HepG2 (cell line): ENCODE measurements at regions not wholly inside any gene's neighbourhood (a gene's known extent, or its start where the extent isn't known, plus 50 kb on each side); places are given as distances from the start of the nearest gene placed in this dataset.

Experiments used
- ATAC-seq: fragments of 200-7000 bp; cut with Tn5 transposase; 3 replicates; pipeline ENCODE4 v1.9.1; 2020; ENCODE audit warnings: mild to moderate bottlenecking, moderate library complexity
- BruUV-seq: library from RNA; stranded (reverse); fragments of 400-500 nt; replicated peaks from 2 replicates; lab custom pipeline; 2021; lab: Mats Ljungman, UMichigan
- CTCF ChIA-PET: fragments of 300-600 bp; formaldehyde crosslinking; extraction: SDS; loops from one replicate; lab custom pipeline; 2021; ENCODE audit warnings: low total read pairs, inconsistent platforms, low intra/inter-chr PET ratio; lab: Yijun Ruan, JAX
- POLR2A ChIA-PET: fragments of 350-600 bp; sonication (Branson Sonifier 250); formaldehyde crosslinking; loops from one replicate; lab custom pipeline; 2020; ENCODE audit warnings: antibody characterized with exemption, inconsistent platforms; lab: Yijun Ruan, JAX
- DNase-seq: peaks from one replicate; pipeline ENCODE4 v3.0.0-alpha.2; 2015; ENCODE audit warnings: low spot score
- FAIRE-seq: peaks from 3 replicates; lab custom pipeline; 2011; peaks lifted over from hg19 to GRCh38; lab: Jason Lieb, UNC
- H2AFZ ChIP-seq: one replicate; pipeline ENCODE4 v1.6.1; 2011; ENCODE audit warnings: low read length, inconsistent platforms
- H3K27ac ChIP-seq: fragments of 300-600 bp; 3 replicates; pipeline ENCODE4 v1.8.0; 2011; ENCODE audit warnings: mixed run types, mild to moderate bottlenecking, mixed read lengths, low read length, inconsistent platforms; ENCODE audit not compliant: insufficient read depth; ENCODE audit errors: extremely low read length
- H3K27me3 ChIP-seq, 2 experiments: fragments of 200-600 bp in 1 of 2; 2 replicates in 1 of 2; 3 replicates in 1 of 2; pipeline versions ENCODE4 v1.6.0 to v1.8.0; 2011; ENCODE audit warnings: low read length in 2 of 2, mild to moderate bottlenecking in 2 of 2, moderate library complexity in 2 of 2, inconsistent platforms in 1 of 2; ENCODE audit not compliant: insufficient read depth in 2 of 2, control insufficient read depth in 1 of 2
- H3K36me3 ChIP-seq, 2 experiments: fragments of 200-600 bp in 1 of 2; replicated peaks in 1 of 2; 2 replicates in 1 of 2; 3 replicates in 1 of 2; pipeline versions ENCODE4 v1.5.1 to v1.8.0; 2011; ENCODE audit warnings: low read length in 2 of 2, inconsistent platforms in 1 of 2; ENCODE audit not compliant: insufficient read depth in 2 of 2, control insufficient read depth in 1 of 2
- H3K4me1 ChIP-seq: 2 replicates; pipeline ENCODE4 v1.5.1; 2012; ENCODE audit warnings: low read length, inconsistent platforms; ENCODE audit not compliant: insufficient read depth
- H3K4me2 ChIP-seq: 2 replicates; pipeline ENCODE4 v1.6.0; 2011; ENCODE audit warnings: low read depth, low read length, inconsistent platforms
- H3K4me3 ChIP-seq, 3 experiments: fragments of 200-600 bp in 1 of 3; sonication (generic), shearing (Covaris generic) in 1 of 3; replicated peaks in 1 of 3; 2 replicates each; pipeline ENCODE4 v1.5.1; 2011 to 2016; ENCODE audit warnings: low read length in 3 of 3, inconsistent platforms in 2 of 3, low read depth in 2 of 3, mild to moderate bottlenecking in 2 of 3, control low read depth in 1 of 3, mixed read lengths in 1 of 3; ENCODE audit not compliant: insufficient read depth in 1 of 3
- H3K79me2 ChIP-seq: one replicate; pipeline ENCODE4 v1.6.1; 2011; ENCODE audit warnings: low read length, inconsistent platforms; ENCODE audit not compliant: insufficient read depth
- H3K9ac ChIP-seq: 2 replicates; pipeline ENCODE4 v1.6.0; 2011; ENCODE audit warnings: mild to moderate bottlenecking, low read depth, low read length, inconsistent platforms; ENCODE audit not compliant: insufficient read depth
- H3K9me3 ChIP-seq: 2 replicates; pipeline ENCODE4 v1.5.1; 2012; ENCODE audit warnings: mild to moderate bottlenecking, low read length
- H4K20me1 ChIP-seq: 2 replicates; pipeline ENCODE4 v1.6.0; 2011; ENCODE audit warnings: inconsistent platforms, mild to moderate bottlenecking, low read length, moderate library complexity; ENCODE audit not compliant: insufficient read depth
- HNF4A ChIP-seq: sonication (generic); formaldehyde crosslinking; IDR thresholded peaks from 2 replicates; pipeline ENCODE4 v1.4.0; 2020; ENCODE audit warnings: missing genetic modification reagents
- KDM2A ChIP-seq: sonication (generic); formaldehyde crosslinking; IDR thresholded peaks from 2 replicates; pipeline ENCODE4 v1.4.0; 2020; ENCODE audit warnings: low read depth, missing genetic modification reagents, borderline replicate concordance
- MAFG ChIP-seq: sonication (generic); formaldehyde crosslinking; IDR thresholded peaks from 2 replicates; pipeline ENCODE4 v1.5.1; 2020; ENCODE audit warnings: mild to moderate bottlenecking, missing genetic modification reagents
- MEIS2 ChIP-seq: sonication (generic); formaldehyde crosslinking; IDR thresholded peaks from 2 replicates; pipeline ENCODE4 v1.9.0; 2021; ENCODE audit warnings: mild to moderate bottlenecking, missing genetic modification reagents
- NCOA2 ChIP-seq: sonication (generic); formaldehyde crosslinking; IDR thresholded peaks from 2 replicates; pipeline ENCODE4 v1.8.0; 2022; ENCODE audit warnings: inconsistent platforms
- PAF1 ChIP-seq: IDR thresholded peaks from 2 replicates; pipeline ENCODE4 v1.6.1; 2016; ENCODE audit warnings: missing genetic modification reagents, missing compliant biosample characterization
- PHF5A ChIP-seq: IDR thresholded peaks from one replicate; pipeline ENCODE4 v1.6.1; 2018; ENCODE audit warnings: low read depth, missing genetic modification reagents; ENCODE audit not compliant: unreplicated experiment
- RAD21 ChIP-seq: fragments of 450-650 bp; formaldehyde crosslinking; IDR thresholded peaks from 2 replicates; pipeline ENCODE4 v1.5.0; 2020; ENCODE audit warnings: mild to moderate bottlenecking
- RORA ChIP-seq: sonication (generic); formaldehyde crosslinking; IDR thresholded peaks from 2 replicates; pipeline ENCODE4 v1.5.0; 2020; ENCODE audit warnings: mild to moderate bottlenecking, missing genetic modification reagents, moderate library complexity
- SIN3B ChIP-seq: fragments of 150-350 bp; IDR thresholded peaks from 2 replicates; pipeline ENCODE4 v1.6.1; 2014; ENCODE audit warnings: low read length
- SRSF9 ChIP-seq: fragments of 200-400 bp; formaldehyde crosslinking; IDR thresholded peaks from 2 replicates; pipeline ENCODE4 v1.6.1; 2018; ENCODE audit warnings: borderline replicate concordance, mild to moderate bottlenecking, low read depth, low read length; ENCODE audit not compliant: insufficient read depth, poor library complexity, severe bottlenecking
- TAF15 ChIP-seq: fragments of 200-400 bp; formaldehyde crosslinking; IDR thresholded peaks from one replicate; pipeline ENCODE4 v1.6.1; 2018; ENCODE audit warnings: mild to moderate bottlenecking, low read depth, low read length; ENCODE audit not compliant: poor library complexity, severe bottlenecking
- WIZ ChIP-seq: sonication (generic); formaldehyde crosslinking; IDR thresholded peaks from 2 replicates; pipeline ENCODE4 v1.5.1; 2020; ENCODE audit warnings: mild to moderate bottlenecking, missing genetic modification reagents
- ZFP41 ChIP-seq: sonication (generic); formaldehyde crosslinking; IDR thresholded peaks from 2 replicates; pipeline ENCODE4 v1.4.0; 2020; ENCODE audit warnings: mild to moderate bottlenecking, missing genetic modification reagents, borderline replicate concordance
- ZNF160 ChIP-seq: sonication (generic); formaldehyde crosslinking; IDR thresholded peaks from 2 replicates; pipeline ENCODE4 v1.8.0; 2022; ENCODE audit warnings: mild to moderate bottlenecking, inconsistent platforms, missing genetic modification reagents
- ZNF44 ChIP-seq: sonication (generic); formaldehyde crosslinking; IDR thresholded peaks from 2 replicates; pipeline ENCODE4 v1.5.1; 2020; ENCODE audit warnings: mild to moderate bottlenecking, missing genetic modification reagents
- ZNF563 ChIP-seq: sonication (generic); formaldehyde crosslinking; IDR thresholded peaks from 2 replicates; pipeline ENCODE4 v1.8.0; 2022; ENCODE audit warnings: mild to moderate bottlenecking, moderate library complexity, missing genetic modification reagents
- ZNF616 ChIP-seq: sonication (generic); formaldehyde crosslinking; IDR thresholded peaks from 2 replicates; pipeline ENCODE4 v1.5.0; 2020; ENCODE audit warnings: low read depth, mild to moderate bottlenecking, missing genetic modification reagents
- ZNF766 ChIP-seq: sonication (generic); formaldehyde crosslinking; IDR thresholded peaks from 2 replicates; pipeline ENCODE4 v1.5.0; 2020; ENCODE audit warnings: missing genetic modification reagents, borderline replicate concordance
- ZNF883 ChIP-seq: sonication (generic); formaldehyde crosslinking; IDR thresholded peaks from 2 replicates; pipeline ENCODE4 v1.5.1; 2020; ENCODE audit warnings: mild to moderate bottlenecking, missing genetic modification reagents; ENCODE audit errors: not compliant biosample characterization
- WGBS: methylation state at CpG from one replicate; pipeline ENCODE4 v1.1.6; 2017; ENCODE audit warnings: low lambda C conversion rate; 5-methylcytosine and 5-hydroxymethylcytosine counted together
- in situ Hi-C: cut with HindIII; loops from 2 replicates; pipeline ENCODE4 v1.10.0; 2017; ENCODE audit warnings: low pct_unique_long_range_greater_than_20kb; ENCODE audit not compliant: extremely low pct_ligation_motif_present
- intact Hi-C: fragments of 100-400 bp; cut with micrococcal nuclease; formaldehyde crosslinking; loops from one replicate; pipeline ENCODE4 v1.10.0; 2022; ENCODE audit not compliant: unreplicated experiment
- TF ChIP-seq, protein P1 (sequence below): conservative IDR thresholded peaks from 2 replicates; pipeline ENCODE4 v1.6.1; 2018; ENCODE audit warnings: missing genetic modification reagents
- TF ChIP-seq, protein P2 (sequence below): sonication (generic); formaldehyde crosslinking; IDR thresholded peaks from 2 replicates; pipeline ENCODE4 v1.8.0; 2022; ENCODE audit warnings: low read depth, missing genetic modification reagents
- TF ChIP-seq, protein P3 (sequence below): sonication (generic); formaldehyde crosslinking; IDR thresholded peaks from 2 replicates; pipeline ENCODE4 v1.5.0; 2020; ENCODE audit warnings: mild to moderate bottlenecking, low read depth, missing genetic modification reagents, borderline replicate concordance

GRCh38 chr13:40287428-40287827 lies 379.0 kb downstream of the FOXO1 start (continued):
- no peak for TF ChIP-seq ZNF563 (CRISPR knock-in tag)
- no peak for TF ChIP-seq WIZ (CRISPR knock-in tag)
- no peak for TF ChIP-seq SIN3B
- TF ChIP-seq, protein P1, sequence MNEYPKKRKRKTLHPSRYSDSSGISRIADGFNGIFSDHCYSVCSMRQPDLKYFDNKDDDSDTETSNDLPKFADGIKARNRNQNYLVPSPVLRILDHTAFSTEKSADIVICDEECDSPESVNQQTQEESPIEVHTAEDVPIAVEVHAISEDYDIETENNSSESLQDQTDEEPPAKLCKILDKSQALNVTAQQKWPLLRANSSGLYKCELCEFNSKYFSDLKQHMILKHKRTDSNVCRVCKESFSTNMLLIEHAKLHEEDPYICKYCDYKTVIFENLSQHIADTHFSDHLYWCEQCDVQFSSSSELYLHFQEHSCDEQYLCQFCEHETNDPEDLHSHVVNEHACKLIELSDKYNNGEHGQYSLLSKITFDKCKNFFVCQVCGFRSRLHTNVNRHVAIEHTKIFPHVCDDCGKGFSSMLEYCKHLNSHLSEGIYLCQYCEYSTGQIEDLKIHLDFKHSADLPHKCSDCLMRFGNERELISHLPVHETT: no peak
- TF ChIP-seq PHF5A (CRISPR knock-in tag): no peak
- no peak for TF ChIP-seq ZNF766 (CRISPR knock-in tag)
- TF ChIP-seq ZNF160: no peak

- Histone ChIP-seq H3K4me1 (peaks cover 8% of the 10 kb centered on the region), H3K27me3 (no peaks in the 10 kb centered on the region), H3K79me2 (no peaks in the 10 kb centered on the region), H3K9me3 (no peaks in the 10 kb centered on the region), H3K36me3 (no peaks in the 10 kb centered on the region), H3K27ac (no peak overlapping the region), H3K4me2 (no peak overlapping the region), H3K9ac (no peak overlapping the region), H2AFZ (no peak overlapping the region), H4K20me1 (no peaks in the 10 kb centered on the region), H3K4me3 (no peak overlapping the region)
- TF ChIP-seq SRSF9 (no peak), ZNF616 (CRISPR knock-in tag) (no peak), NCOA2 (CRISPR knock-in tag) (no peak), RAD21 (CRISPR knock-in tag) (no peak), MEIS2 (CRISPR knock-in tag) (no peak), HNF4A (no peak), ZNF44 (CRISPR knock-in tag) (no peak), ZNF883 (CRISPR knock-in tag) (no peak), KDM2A (CRISPR knock-in tag) (no peak), TAF15 (no peak), PAF1 (CRISPR knock-in tag) (no peak), RORA (CRISPR knock-in tag) (no peak), ZFP41 (CRISPR knock-in tag) (no peak), MAFG (no peak)
- TF ChIP-seq, protein P2, sequence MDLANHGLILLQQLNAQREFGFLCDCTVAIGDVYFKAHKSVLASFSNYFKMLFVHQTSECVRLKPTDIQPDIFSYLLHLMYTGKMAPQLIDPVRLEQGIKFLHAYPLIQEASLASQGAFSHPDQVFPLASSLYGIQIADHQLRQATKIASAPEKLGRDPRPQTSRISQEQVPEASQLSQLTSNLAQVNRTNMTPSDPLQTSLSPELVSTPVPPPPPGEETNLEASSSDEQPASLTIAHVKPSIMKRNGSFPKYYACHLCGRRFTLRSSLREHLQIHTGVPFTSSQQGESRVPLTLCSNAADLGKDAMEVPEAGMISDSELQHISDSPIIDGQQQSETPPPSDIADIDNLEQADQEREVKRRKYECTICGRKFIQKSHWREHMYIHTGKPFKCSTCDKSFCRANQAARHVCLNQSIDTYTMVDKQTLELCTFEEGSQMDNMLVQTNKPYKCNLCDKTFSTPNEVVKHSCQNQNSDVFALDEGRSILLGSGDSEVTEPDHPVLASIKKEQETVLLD (CRISPR knock-in tag): no peak
- TF ChIP-seq, protein P3, sequence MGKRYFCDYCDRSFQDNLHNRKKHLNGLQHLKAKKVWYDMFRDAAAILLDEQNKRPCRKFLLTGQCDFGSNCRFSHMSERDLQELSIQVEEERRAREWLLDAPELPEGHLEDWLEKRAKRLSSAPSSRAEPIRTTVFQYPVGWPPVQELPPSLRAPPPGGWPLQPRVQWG (CRISPR knock-in tag): no peak
- in situ Hi-C loops (no loop called here), intact Hi-C loops (no loop called here)
- CTCF ChIA-PET: no interaction called here
- POLR2A ChIA-PET: no interaction called here
- WGBS: 60% methylated on average over 4 of the region's 4 CpGs
- BruUV-seq: no TSS peak
- no peak for ATAC-seq
- FAIRE-seq: no peak
- DNase-seq: no peak
Measured at GRCh38 chr13:40288259-40288658, 378.2 kb downstream of the FOXO1 start.
